ENCODE measurements at regions not wholly inside any gene's neighbourhood (a gene's known extent, or its start where the extent isn't known, plus 50 kb on each side); places are given as distances from the start of the nearest gene placed in this dataset.

GRCh38 chr6:140036196-140036595, 661.7 kb upstream of the CITED2 start:
- H3K27me3 ChIP-seq (ENCODE audit: control insufficient read depth in 2 of 2, insufficient read depth in 1 of 2, low read length in 1 of 2) = no peaks in the 10 kb centered on the region
- no peaks in the 10 kb centered on the region for H3K4me1 ChIP-seq (ENCODE audit: control insufficient read depth in 2 of 2, insufficient read depth in 2 of 2, low read length in 2 of 2)
- 87% methylated on average over 3 of the region's 3 CpGs for WGBS
- no peak for DNase-seq (ENCODE audit: low read depth in 6 of 9, low spot score in 9 of 9)
- H3K4me3 ChIP-seq (ENCODE audit: low read length in 2 of 2) = no peak overlapping the region
- no peaks in the 10 kb centered on the region for H3K9me3 ChIP-seq (ENCODE audit: control insufficient read depth in 2 of 2, insufficient read depth in 1 of 2, low read length in 1 of 2)
- H3K27ac ChIP-seq (ENCODE audit: low read depth in 1 of 2, low read length in 1 of 2) = no peak overlapping the region
- no peaks in the 10 kb centered on the region for H3K36me3 ChIP-seq (ENCODE audit: control insufficient read depth in 2 of 2, insufficient read depth in 2 of 2, low read length in 1 of 2)

GRCh38 chr6:140032189-140032588, 657.7 kb upstream of the CITED2 start:
- no peaks in the 10 kb centered on the region for H3K27me3 ChIP-seq (ENCODE audit: control insufficient read depth in 2 of 2, insufficient read depth in 1 of 2, low read length in 1 of 2)
- no peaks in the 10 kb centered on the region for H3K4me1 ChIP-seq (ENCODE audit: control insufficient read depth in 2 of 2, insufficient read depth in 2 of 2, low read length in 2 of 2)
- H3K4me3 ChIP-seq (ENCODE audit: low read length in 2 of 2) = no peak overlapping the region
- no peaks in the 10 kb centered on the region for H3K36me3 ChIP-seq (ENCODE audit: control insufficient read depth in 2 of 2, insufficient read depth in 2 of 2, low read length in 1 of 2)
- DNase-seq (ENCODE audit: low read depth in 6 of 9, low spot score in 9 of 9) = no peak
- WGBS = 98% methylated on average over 2 of the region's 2 CpGs
- H3K27ac ChIP-seq (ENCODE audit: low read depth in 1 of 2, low read length in 1 of 2) = no peak overlapping the region
- H3K9me3 ChIP-seq (ENCODE audit: control insufficient read depth in 2 of 2, insufficient read depth in 1 of 2, low read length in 1 of 2) = no peaks in the 10 kb centered on the region

- H3K4me3 ChIP-seq (ENCODE audit: low read length in 2 of 2) = no peak overlapping the region
- 95% methylated on average over 3 of the region's 3 CpGs for WGBS
- H3K9me3 ChIP-seq (ENCODE audit: control insufficient read depth in 2 of 2, insufficient read depth in 1 of 2, low read length in 1 of 2) = no peaks in the 10 kb centered on the region
- DNase-seq (ENCODE audit: low read depth in 6 of 9, low spot score in 9 of 9) = no peak
- no peaks in the 10 kb centered on the region for H3K27me3 ChIP-seq (ENCODE audit: control insufficient read depth in 2 of 2, insufficient read depth in 1 of 2, low read length in 1 of 2)
- no peaks in the 10 kb centered on the region for H3K4me1 ChIP-seq (ENCODE audit: control insufficient read depth in 2 of 2, insufficient read depth in 2 of 2, low read length in 2 of 2)
- H3K27ac ChIP-seq (ENCODE audit: low read depth in 1 of 2, low read length in 1 of 2) = no peak overlapping the region
- H3K36me3 ChIP-seq (ENCODE audit: control insufficient read depth in 2 of 2, insufficient read depth in 2 of 2, low read length in 1 of 2) = no peaks in the 10 kb centered on the region
Measured at GRCh38 chr6:140029551-140029950, 655.1 kb upstream of the CITED2 start.

- no peaks in the 10 kb centered on the region for H3K36me3 ChIP-seq (ENCODE audit: control insufficient read depth in 2 of 2, insufficient read depth in 2 of 2, low read length in 1 of 2)
- no peak overlapping the region for H3K27ac ChIP-seq (ENCODE audit: low read depth in 1 of 2, low read length in 1 of 2)
- no peak overlapping the region for H3K4me3 ChIP-seq (ENCODE audit: low read length in 2 of 2)
- no peaks in the 10 kb centered on the region for H3K9me3 ChIP-seq (ENCODE audit: control insufficient read depth in 2 of 2, insufficient read depth in 1 of 2, low read length in 1 of 2)
- no peaks in the 10 kb centered on the region for H3K27me3 ChIP-seq (ENCODE audit: control insufficient read depth in 2 of 2, insufficient read depth in 1 of 2, low read length in 1 of 2)
- WGBS = 62% methylated on average over 2 of the region's 2 CpGs
- no peak for DNase-seq (ENCODE audit: low read depth in 6 of 9, low spot score in 9 of 9)
- no peaks in the 10 kb centered on the region for H3K4me1 ChIP-seq (ENCODE audit: control insufficient read depth in 2 of 2, insufficient read depth in 2 of 2, low read length in 2 of 2)
Measured at GRCh38 chr6:140027219-140027618, 652.8 kb upstream of the CITED2 start.

- Histone ChIP-seq H3K27me3 (ENCODE audit: control insufficient read depth in 2 of 2, insufficient read depth in 1 of 2, low read length in 1 of 2) (no peaks in the 10 kb centered on the region), H3K36me3 (ENCODE audit: control insufficient read depth in 2 of 2, insufficient read depth in 2 of 2, low read length in 1 of 2) (no peaks in the 10 kb centered on the region), H3K4me3 (ENCODE audit: low read length in 2 of 2) (no peak overlapping the region), H3K4me1 (ENCODE audit: control insufficient read depth in 2 of 2, insufficient read depth in 2 of 2, low read length in 2 of 2) (no peaks in the 10 kb centered on the region), H3K9me3 (ENCODE audit: control insufficient read depth in 2 of 2, insufficient read depth in 1 of 2, low read length in 1 of 2) (no peaks in the 10 kb centered on the region), H3K27ac (ENCODE audit: low read depth in 1 of 2, low read length in 1 of 2) (no peak overlapping the region)
- no peak for DNase-seq (ENCODE audit: low read depth in 6 of 9, low spot score in 9 of 9)
Measured at GRCh38 chr6:140026546-140026945, 652.1 kb upstream of the CITED2 start.

- H3K4me1 ChIP-seq (ENCODE audit: control insufficient read depth in 2 of 2, insufficient read depth in 2 of 2, low read length in 2 of 2) = no peaks in the 10 kb centered on the region
- WGBS = 100% methylated on average over 1 of the region's 1 CpG
- H3K27me3 ChIP-seq (ENCODE audit: control insufficient read depth in 2 of 2, insufficient read depth in 1 of 2, low read length in 1 of 2) = no peaks in the 10 kb centered on the region
- peaks cover 1 to 4% of the 10 kb centered on the region in 2 donors for H3K9me3 ChIP-seq (ENCODE audit: control insufficient read depth in 2 of 2, insufficient read depth in 1 of 2, low read length in 1 of 2)
- DNase-seq (ENCODE audit: low read depth in 6 of 9, low spot score in 9 of 9) = no peak
- H3K36me3 ChIP-seq (ENCODE audit: control insufficient read depth in 2 of 2, insufficient read depth in 2 of 2, low read length in 1 of 2) = no peaks in the 10 kb centered on the region
- no peak overlapping the region for H3K27ac ChIP-seq (ENCODE audit: low read depth in 1 of 2, low read length in 1 of 2)
- no peak overlapping the region for H3K4me3 ChIP-seq (ENCODE audit: low read length in 2 of 2)
Measured at GRCh38 chr6:140025171-140025570, 650.7 kb upstream of the CITED2 start.

DNA sequence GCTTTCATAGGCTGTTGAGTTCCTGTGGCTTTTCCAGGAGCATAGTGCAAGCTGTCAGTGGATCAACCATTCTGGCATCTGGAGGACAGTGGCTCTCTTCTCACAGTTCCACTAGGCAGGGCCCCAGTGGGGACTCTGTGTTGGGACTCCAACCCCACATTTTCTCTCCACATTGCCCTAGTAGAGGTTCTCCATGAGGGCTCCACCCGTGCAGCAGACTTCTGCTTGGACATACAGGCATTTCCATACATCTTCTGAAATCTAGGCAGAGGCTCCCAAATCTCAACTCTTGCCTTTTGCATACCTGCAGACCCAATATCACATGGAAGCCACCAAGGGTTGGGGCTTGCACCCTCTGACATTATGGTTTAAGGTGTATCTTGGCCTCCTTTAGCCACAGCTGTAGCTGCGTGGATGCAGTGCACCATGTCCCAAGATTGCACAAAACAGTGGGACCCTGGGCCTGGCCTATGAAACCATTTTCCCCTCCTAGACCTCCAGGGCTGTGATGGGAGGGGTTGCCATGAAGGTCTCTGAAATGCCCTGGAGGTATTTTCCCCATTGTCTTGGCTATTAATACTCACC, 645.9 kb upstream of the CITED2 start:
- DNase-seq (ENCODE audit: low read depth in 6 of 9, low spot score in 9 of 9) = no peak
- Histone ChIP-seq H3K27ac (ENCODE audit: low read depth in 1 of 2, low read length in 1 of 2) (no peak overlapping the region), H3K27me3 (ENCODE audit: control insufficient read depth in 2 of 2, insufficient read depth in 1 of 2, low read length in 1 of 2) (no peaks in the 10 kb centered on the region), H3K9me3 (ENCODE audit: control insufficient read depth in 2 of 2, insufficient read depth in 1 of 2, low read length in 1 of 2) (peaks cover 1 to 8% of the 10 kb centered on the region in 2 donors), H3K36me3 (ENCODE audit: control insufficient read depth in 2 of 2, insufficient read depth in 2 of 2, low read length in 1 of 2) (no peaks in the 10 kb centered on the region), H3K4me3 (ENCODE audit: low read length in 2 of 2) (no peak overlapping the region), H3K4me1 (ENCODE audit: control insufficient read depth in 2 of 2, insufficient read depth in 2 of 2, low read length in 2 of 2) (no peaks in the 10 kb centered on the region)
- WGBS = 92% methylated on average over 2 of the region's 2 CpGs

- Histone ChIP-seq H3K4me3 (ENCODE audit: low read length in 2 of 2) (no peak overlapping the region), H3K36me3 (ENCODE audit: control insufficient read depth in 2 of 2, insufficient read depth in 2 of 2, low read length in 1 of 2) (no peaks in the 10 kb centered on the region), H3K9me3 (ENCODE audit: control insufficient read depth in 2 of 2, insufficient read depth in 1 of 2, low read length in 1 of 2) (peaks cover 1 to 8% of the 10 kb centered on the region in 2 donors), H3K27ac (ENCODE audit: low read depth in 1 of 2, low read length in 1 of 2) (no peak overlapping the region), H3K4me1 (ENCODE audit: control insufficient read depth in 2 of 2, insufficient read depth in 2 of 2, low read length in 2 of 2) (no peaks in the 10 kb centered on the region), H3K27me3 (ENCODE audit: control insufficient read depth in 2 of 2, insufficient read depth in 1 of 2, low read length in 1 of 2) (no peaks in the 10 kb centered on the region)
- WGBS = 91% methylated on average over 1 of the region's 1 CpG
- no peak for DNase-seq (ENCODE audit: low read depth in 6 of 9, low spot score in 9 of 9)
Measured at GRCh38 chr6:140018588-140018987, 644.1 kb upstream of the CITED2 start.

DNA sequence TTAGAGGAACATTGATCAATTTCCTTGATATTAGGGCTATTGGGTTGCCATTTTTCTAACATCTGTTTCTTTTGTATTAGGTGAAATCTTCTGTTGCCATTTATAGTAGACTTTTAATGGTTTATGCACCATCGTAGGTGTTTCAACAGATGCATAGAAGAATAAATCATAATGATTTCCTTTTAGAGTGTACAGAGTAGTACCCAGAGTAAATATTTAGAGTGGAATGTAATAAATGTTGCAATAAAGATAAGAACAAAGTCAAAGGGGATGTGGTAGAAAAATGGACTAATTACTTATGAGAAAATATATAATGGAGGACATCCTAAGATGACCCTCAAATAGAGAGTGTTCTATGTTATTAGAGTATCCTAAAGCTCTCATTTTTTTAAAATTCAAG, 643.0 kb upstream of the CITED2 start:
- no peaks in the 10 kb centered on the region for H3K27me3 ChIP-seq (ENCODE audit: control insufficient read depth in 2 of 2, insufficient read depth in 1 of 2, low read length in 1 of 2)
- DNase-seq (ENCODE audit: low read depth in 6 of 9, low spot score in 9 of 9) = no peak
- no peaks in the 10 kb centered on the region for H3K36me3 ChIP-seq (ENCODE audit: control insufficient read depth in 2 of 2, insufficient read depth in 2 of 2, low read length in 1 of 2)
- WGBS = 90% methylated on average over 1 of the region's 1 CpG
- no peak overlapping the region for H3K27ac ChIP-seq (ENCODE audit: low read depth in 1 of 2, low read length in 1 of 2)
- H3K4me1 ChIP-seq (ENCODE audit: control insufficient read depth in 2 of 2, insufficient read depth in 2 of 2, low read length in 2 of 2) = no peaks in the 10 kb centered on the region
- no peak overlapping the region for H3K4me3 ChIP-seq (ENCODE audit: low read length in 2 of 2)
- peaks cover 1 to 8% of the 10 kb centered on the region in 2 donors for H3K9me3 ChIP-seq (ENCODE audit: control insufficient read depth in 2 of 2, insufficient read depth in 1 of 2, low read length in 1 of 2)

DNA sequence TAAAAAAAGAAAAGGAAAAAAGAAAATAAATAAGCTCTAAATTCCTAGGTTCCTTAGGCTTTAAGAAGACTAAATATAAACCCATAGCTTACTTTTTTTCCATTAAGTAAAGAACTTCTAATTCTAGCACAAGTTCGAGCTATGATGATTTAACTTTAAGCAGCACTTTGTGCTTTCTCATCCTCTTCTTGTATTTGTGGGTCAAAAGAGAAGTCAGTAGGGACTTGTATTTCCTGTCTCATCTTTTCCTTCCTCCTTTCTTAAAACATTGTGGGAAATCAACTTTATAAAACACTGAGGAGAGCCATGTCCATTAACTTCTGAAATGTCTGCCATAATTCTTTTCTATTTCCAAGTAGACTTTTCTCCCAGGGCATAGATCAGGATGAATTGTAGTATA, 637.7 kb upstream of the CITED2 start:
- H3K36me3 ChIP-seq (ENCODE audit: control insufficient read depth in 2 of 2, insufficient read depth in 2 of 2, low read length in 1 of 2) = no peaks in the 10 kb centered on the region
- H3K9me3 ChIP-seq (ENCODE audit: control insufficient read depth in 2 of 2, insufficient read depth in 1 of 2, low read length in 1 of 2) = no peaks in the 10 kb centered on the region
- DNase-seq (ENCODE audit: low read depth in 6 of 9, low spot score in 9 of 9) = no peak
- no peaks in the 10 kb centered on the region for H3K27me3 ChIP-seq (ENCODE audit: control insufficient read depth in 2 of 2, insufficient read depth in 1 of 2, low read length in 1 of 2)
- H3K4me3 ChIP-seq (ENCODE audit: low read length in 2 of 2) = no peak overlapping the region
- no peaks in the 10 kb centered on the region for H3K4me1 ChIP-seq (ENCODE audit: control insufficient read depth in 2 of 2, insufficient read depth in 2 of 2, low read length in 2 of 2)
- 8% methylated on average over 1 of the region's 1 CpG for WGBS
- no peak overlapping the region for H3K27ac ChIP-seq (ENCODE audit: low read depth in 1 of 2, low read length in 1 of 2)

All from thymus (tissue), 11 donors.